CD4-positive, alpha-beta T cell treated with Interferon gamma for 1 hour (primary cell): ENCODE measurements at regions not wholly inside any gene's neighbourhood (a gene's known extent, or its start where the extent isn't known, plus 50 kb on each side); places are given as distances from the start of the nearest gene placed in this dataset.
"Not testable (repeated sequence)": the region's sequence is repeated elsewhere in the genome, so short reads cannot be mapped to it uniquely, and the experiment has no call there.

Experiments
- DNase-seq: peaks from one replicate; pipeline ENCODE4 v3.0.0-alpha.2; 2020

GRCh38 chr20:25862967-25863530 is 166.4 kb upstream of the ZNF337 start:
- peak; percentile 83 for DNase-seq

DNA sequence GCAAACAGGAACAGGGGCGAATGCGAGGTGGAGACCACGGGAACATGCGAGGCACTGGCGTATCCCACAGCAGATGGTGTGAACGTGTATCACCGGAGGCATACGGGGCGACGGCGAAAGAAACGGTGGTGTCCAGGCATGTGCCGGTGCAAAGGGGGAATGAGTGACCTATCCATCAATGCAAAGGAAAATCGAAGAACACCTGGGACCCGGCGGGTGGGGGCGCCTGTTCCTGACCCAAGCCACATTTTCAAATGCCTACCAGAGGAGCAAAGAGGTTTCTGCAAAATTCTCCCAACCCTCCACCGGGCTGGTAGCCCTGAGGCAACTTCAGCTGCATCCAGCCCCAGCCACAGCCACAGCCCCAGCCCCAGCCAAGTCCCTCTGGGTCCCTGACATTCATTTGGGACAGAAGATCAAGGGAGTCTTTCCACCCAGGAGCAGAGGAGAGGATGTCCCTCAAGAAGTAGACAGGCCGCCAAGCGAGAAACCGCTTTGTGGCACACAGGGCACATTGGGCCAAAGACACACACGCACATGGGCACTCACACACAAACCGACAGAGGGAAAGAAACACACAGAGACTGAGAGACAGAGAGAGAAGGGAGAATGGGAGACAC is 164.0 kb upstream of the ZNF337 start:
- no peak for DNase-seq

DNA sequence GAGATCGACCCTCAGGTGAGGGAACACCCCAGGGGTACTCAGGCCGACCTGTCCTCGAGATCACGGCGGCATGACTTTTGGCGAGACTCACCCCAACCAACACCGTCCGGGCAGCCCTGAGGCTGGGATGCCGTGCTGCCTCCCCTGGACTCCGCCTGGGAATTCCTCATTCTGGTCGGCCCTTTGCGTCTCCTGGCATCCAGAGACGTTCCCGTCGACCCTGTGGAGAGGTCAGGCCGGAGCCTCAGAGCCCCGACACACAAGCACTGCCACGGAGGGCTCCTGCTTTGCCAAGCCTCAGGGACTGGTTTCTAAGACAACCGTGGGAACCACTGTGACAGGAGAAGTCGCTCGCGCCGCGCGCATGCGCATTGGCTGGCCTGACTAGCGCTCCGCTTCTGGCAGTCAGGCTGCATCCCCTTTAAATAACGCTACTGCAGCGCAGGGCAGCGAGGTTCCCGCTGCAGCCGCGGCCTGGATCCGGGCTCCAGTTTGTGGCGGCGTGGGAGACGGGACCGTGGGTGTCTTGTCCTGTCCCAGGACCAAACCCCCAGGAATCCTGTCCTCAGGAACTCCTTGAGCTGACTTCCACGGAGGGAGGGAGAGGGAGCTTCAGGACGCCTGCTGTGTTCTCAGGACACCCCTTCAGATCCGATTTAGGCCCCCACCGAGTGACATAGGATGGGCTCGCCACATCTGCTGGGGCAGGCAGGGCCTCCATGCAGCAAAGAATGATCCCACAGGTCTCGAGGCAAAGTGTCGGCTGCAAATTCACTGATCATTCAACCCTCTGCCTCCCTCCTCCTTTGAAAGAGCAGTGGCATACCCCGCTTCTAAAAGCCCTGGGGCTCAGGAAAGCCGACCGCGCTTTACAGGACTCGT is 163.2 kb upstream of the ZNF337 start:
- DNase-seq = peak; percentile 76

GRCh38 chr20:25858495-25859425 is 162.1 kb upstream of the ZNF337 start:
- DNase-seq = no peak

DNA sequence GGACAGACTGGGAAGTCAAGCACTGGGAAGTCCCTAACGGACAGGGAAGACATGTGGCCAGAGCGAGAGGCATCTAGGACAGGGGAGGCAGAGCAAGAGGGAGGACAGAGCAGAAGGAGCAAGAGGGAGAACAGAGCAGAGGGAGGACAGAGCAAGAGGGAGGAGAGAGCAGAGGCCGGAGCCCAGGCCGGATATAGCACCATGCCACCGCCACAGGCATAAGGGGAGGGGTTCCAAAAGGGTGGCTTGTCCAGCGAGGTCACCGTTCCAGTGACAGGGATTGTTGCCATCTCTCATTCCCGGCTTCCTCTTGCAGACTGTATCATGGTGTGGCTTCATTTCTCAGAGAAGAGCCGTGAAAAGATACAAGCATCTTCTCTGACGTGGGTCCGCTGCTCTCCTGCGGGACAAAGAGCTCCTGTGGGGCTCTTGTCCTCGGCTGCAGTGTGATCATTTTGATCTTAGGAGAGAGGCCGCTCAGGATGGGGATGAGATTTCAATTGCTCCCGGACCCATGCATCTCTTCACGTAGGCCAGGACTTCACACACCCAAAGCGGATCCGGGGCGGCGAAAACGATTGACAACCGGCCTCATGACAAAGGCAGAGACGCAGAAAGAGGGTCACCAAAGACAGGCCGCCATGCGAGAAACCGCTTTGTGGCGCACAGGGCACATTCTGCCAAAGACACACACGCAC is 160.6 kb upstream of the ZNF337 start:
- DNase-seq = not testable (repeated sequence)

DNA sequence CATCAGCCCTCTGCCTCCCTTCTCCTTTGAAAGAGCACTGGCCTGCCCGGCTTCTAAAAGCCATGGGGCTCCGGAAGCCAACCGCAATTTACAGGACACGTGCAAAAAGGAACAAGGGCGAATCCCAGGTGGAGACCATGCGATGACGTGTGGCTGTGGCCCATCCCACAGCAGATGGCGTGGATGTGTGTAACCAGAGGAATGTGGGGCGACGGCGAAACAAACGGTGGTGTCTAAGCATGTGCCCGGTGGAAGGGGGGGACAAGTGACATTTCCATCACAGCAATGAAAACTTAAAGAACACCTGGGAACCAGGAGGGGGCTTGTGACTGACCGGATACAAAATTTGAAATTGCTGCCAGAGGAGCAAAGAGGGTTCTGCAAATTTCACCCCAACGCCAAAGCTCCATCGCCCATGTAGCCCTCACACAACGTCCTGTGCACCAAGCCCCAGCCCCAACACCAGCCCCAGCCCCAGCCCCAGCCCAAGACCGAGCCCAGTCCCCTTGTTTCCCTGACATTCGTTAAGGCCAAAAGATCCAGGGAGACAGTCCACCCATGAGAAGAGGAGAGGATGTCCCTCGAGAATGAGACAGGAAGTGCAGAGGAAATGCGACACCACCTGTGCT is 159.7 kb upstream of the ZNF337 start:
- no peak for DNase-seq

DNA sequence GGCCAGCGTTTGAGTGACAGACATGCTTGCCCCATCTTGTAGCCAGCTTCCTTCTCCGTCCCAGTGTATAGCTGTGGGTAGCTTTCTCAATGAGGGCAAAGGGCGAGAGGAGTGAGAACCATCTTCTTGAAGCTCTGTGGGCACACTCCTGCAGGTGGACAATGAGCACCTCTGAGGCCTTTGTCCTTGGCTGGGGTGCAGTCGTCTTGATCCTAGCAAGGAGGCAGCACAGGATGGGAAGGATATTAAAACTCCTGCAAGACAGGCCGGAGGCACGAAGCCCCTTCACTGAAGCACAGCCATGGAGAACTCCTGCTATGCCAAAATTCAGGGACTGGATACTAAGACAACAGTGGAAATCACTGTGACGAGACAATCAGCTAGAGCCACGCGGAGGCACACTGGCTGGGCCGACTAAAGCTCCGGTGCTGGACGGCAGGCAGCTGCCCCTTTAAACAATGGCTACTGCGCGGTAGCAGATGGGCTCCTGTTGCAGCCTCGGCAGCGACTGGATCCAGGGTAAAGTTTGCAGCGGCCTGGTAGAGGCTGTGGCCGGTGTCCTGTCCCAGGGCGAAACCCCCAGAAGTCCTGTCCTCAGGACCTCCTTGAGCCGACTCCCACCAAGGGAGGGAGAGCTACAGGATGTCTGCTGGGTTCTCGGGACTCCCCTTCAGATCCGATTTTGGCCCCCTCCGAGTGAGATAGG is 159.0 kb upstream of the ZNF337 start:
- DNase-seq = not testable (repeated sequence)

DNA sequence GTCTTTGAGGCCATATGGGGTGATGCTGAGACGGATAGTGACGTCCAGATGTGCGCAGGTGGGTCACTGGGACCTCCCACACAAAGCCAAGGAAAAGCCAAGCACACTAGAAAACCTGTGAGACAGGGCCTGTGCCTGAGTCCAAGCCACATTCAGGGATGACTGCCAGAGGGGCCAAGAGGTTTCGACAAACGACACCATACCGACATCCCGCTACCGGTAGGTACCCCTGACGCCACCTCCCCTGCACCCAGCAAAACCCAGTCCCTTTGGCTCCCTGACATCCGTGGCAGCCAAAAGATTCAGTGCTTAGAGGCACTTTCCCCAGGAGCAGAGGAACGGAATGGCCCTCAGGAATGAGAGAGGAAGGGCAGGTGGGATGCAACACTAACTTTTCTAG is 158.0 kb upstream of the ZNF337 start:
- DNase-seq = not testable (repeated sequence)

GRCh38 chr20:25853718-25854388 is 157.2 kb upstream of the ZNF337 start:
- DNase-seq = peak; percentile 77

- DNase-seq = not testable (repeated sequence)
Measured at GRCh38 chr20:25852968-25853717, 156.5 kb upstream of the ZNF337 start.

GRCh38 chr20:25850133-25850532 is 153.5 kb upstream of the ZNF337 start:
- not testable (repeated sequence) for DNase-seq

DNA sequence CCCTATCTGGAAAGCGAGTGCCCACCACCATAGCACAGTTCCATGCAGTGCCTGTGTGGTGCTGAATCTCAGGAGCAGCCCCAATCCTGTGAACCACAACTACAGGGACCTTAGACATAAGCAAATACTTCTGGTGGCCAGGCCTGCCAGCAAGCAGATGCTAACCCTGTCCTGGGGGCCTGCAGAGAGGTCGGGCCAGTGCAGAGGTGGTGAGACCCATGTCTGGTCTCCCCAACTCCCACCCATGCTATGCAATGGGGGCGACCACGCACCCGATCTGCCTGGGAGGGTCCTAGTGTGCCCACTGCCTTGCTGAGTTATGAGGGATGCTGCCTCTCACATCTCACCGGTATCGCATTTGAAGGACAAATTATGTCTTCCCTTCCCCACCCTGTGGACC is 151.6 kb upstream of the ZNF337 start:
- DNase-seq = no peak

DNA sequence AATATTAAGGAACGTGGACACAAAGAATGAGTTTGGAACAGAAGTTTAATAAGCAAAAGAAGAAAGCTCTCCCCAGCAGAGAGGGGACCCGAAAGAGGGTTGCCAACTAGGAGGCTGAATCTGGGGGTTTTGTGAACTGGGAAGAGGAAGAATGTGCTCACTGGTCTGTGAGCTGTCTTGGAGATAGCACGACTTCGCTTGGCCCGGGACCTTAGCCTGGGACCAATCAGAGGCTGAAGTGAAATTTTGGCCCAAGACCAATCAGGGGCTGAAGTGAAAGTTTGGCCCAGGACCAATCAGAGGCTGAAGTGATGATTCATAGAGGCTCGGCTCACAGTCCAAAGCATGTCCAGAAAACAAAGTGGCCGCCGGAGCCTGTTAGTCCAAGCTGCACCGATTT is 148.0 kb upstream of the ZNF337 start:
- DNase-seq = not testable (repeated sequence)

DNA sequence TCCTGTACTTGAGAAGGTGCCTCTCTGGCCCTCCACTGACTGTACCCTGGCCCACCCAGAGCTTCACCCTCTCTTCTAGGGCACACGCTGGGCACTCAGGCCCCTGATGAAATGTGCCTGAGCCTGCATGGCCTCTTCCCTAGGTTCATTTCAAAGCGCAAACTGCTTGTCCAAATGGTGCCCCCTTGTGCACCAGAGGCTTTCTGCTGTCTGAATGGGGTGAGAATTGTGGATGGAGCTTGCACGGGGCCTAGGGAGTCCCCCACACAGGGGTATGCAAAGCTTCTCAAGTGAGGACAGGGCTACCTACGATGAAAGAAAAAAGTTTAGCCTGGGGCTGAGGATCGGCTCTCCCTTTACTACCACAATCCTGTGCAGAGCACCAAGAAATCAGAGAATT is 116.9 kb upstream of the ZNF337 start:
- not testable (repeated sequence) for DNase-seq

DNA sequence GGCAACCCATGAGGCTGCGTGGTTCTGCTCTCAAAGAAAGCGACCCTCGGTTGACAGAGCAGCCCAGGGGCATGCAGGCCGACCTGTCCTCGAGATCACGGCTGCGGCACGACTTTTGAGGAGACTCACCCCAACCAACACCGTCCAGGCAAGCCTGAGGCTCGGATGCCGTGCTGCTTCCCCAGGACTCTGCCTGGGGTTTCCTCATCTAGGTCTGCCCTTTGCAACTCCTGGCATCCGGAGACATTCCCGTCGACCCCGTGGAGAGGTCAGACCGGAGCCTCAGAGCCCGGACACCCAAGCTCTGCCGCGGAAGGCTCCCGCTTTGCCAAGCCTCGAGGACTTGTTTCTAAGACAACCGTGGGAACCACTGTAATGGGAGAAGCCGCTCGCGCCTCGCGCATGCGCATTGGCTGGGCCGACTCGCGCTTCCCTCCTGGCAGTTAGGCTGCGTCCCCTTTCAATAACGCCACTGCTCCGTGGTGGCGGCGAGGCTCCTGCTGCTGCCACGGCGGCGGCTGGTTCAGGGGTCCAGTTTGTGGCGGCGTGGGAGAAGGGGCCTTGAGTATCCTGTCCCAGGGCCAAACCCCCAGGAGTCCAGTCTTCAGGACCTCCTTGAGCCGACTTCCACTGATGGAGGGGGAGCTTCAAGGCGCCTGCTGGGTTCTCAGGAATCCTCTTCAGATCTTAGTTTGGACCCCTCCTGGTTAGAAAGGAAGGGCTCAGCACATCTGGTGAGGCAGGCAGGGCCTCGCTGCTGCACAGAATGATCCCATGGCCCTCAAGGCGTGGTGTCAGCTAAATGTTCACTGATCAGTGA is 101.7 kb upstream of the ZNF337 start:
- DNase-seq = not testable (repeated sequence)

DNA sequence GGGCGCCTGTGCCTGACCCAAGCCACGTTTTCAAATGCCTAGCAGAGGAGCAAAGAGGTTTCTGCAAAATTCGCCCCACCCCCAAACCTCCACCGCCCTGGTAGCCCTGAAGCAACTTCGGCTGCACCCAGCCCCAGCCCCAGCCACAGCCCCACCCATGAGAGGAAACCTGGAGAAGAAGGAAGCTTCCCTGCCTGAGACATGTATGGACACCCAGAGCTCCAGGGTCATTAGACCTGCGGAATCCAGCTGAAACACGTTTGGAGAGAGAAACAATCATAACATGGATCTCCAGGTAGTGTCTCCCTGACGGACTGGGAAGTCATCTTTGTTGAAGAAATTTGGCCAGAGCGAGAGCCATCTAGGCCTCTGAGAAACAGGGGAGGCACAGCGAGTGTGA is 100.4 kb upstream of the ZNF337 start:
- DNase-seq = not testable (repeated sequence)

DNA sequence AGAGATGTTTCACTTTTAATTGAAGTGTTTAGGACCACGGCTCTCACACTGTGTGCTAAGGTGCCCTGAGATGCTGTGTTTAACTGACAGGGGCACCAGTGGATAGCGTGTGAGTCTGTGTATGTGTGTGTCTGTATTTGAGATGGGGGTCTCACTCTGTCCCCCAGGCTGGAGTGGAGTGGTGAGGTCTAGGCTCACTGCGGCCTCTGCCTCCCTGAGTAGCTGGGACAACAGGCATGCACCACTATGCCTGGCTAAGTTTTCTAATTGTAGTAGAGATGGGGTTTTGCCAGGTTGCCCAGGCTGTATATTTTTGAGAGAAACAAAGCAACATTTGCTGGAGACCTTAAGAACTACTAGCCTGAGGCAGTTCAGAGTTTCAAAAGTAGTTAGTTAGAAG is 80.6 kb upstream of the ZNF337 start:
- not testable (repeated sequence) for DNase-seq

DNA sequence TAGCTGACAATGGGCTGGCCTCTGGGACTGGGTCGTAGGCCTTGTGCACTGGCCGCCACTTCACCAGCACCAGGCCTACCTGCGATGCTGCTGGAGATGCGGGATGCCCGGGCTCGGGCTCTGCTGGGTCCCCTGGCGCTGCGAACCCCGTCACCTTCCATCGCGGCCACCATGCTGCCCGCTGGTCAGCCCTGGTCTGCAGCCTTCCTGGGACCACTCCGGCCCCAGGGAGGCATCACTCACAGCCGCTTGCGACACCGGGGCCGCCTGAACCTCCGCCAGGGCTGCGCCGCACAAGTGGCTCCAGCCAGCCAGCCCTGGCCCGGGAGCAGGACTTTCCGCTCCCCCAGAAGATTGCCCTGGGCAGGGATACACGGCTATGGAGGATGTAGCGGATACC is 78.1 kb upstream of the ZNF337 start:
- DNase-seq = not testable (repeated sequence)

DNA sequence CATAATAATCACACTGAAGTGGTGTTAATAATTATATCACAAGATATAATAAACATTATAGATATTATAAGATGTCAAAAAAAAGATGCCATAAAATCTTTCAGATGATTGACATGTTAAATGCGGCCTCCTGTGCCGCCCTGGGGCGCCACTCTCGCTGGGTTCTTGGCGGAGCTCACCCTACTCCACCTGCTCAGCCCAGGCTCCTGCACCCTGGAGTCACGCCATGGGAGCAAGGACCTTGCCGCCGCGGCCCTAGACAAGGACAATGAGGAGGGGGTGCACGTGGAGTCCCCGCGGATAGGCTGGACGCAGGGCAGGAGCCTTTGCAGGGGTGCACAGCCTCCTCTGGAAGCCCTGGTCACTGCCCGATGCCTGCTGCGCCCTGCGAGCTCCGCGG is 77.5 kb upstream of the ZNF337 start:
- DNase-seq = not testable (repeated sequence)
